ENCODE measurements at regions not wholly inside any gene's neighbourhood (a gene's known extent, or its start where the extent isn't known, plus 50 kb on each side); places are given as distances from the start of the nearest gene placed in this dataset.
"Not testable (repeated sequence)": the region's sequence is repeated elsewhere in the genome, so short reads cannot be mapped to it uniquely, and the experiment has no call there.

DNA sequence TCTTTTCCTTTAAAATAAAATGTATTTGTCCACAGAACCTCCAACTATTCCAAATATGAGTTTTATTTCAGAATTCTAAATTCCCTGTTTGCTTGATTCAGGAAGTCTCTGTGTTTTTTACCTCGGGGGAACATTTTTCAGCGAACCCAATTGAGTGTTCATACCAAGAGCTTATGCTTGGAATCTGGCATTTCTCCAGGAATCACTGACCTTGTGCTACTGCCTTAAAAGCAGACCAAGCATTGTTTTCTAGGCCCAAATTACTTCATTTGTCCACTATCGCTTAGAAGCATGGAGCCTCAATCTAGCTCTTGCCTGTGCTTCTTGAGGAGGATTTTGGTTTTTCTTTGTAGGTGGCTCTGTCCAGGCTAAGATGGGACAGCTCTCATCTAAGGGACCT lies 59.4 kb downstream of the EBLN1 start:
- DNase-seq = no peak

DNA sequence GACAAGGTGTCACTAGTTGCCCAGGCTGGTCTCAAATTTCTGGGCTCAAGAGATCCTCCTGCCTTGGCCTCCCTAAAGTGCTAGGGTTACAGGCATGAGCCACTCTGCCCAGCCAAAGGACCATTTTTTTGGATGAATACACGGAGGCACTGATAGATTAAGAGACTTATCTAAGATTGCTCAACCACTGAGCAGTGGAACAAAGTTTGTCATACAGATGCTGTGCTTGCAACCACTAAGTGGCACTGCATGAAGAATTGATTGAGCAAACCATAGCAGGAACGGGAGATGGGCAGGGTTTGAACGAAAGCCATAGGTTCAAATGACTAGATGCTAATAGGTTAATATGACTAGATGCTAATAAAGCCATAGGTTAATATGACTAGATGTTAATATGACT lies 61.1 kb downstream of the EBLN1 start:
- no peak for DNase-seq

DNA sequence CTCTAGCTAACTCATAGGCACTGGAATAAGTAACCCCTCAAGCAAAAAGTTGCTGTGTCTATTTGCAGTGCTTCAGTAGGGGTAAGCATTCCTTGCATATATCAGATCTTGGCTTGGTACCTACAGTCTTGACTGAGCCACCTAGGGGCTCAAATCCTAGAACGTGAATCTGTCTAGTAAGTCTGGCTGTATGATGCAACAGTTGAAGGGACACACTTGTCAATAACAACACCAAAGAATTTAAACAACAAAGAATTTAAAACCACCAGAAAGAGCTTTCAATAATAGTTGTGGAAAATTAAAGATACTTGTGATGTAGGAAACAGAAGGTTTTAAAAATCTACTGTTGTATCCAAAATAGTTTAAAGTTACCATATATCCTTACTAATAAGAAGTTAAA lies 65.4 kb downstream of the EBLN1 start:
- DNase-seq = no peak

DNA sequence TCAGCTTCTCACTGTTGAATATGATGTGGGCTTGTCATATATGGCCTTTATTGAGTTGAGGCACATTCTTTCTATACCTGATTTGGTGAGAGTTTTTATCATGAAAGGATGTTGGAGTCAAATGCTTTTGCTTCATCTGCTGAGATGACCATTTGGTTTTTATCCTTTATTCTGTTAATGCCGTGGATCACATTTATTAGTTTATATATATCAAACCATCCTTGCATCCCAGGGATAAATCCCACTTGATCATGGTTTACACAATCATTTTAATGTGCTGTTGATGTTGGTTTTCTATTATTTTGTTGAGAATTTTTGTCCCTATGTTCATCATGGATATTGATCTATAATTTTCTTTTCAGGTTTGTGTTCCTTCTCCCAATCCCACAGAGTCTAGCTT lies 67.0 kb downstream of the EBLN1 start:
- no peak for DNase-seq

DNA sequence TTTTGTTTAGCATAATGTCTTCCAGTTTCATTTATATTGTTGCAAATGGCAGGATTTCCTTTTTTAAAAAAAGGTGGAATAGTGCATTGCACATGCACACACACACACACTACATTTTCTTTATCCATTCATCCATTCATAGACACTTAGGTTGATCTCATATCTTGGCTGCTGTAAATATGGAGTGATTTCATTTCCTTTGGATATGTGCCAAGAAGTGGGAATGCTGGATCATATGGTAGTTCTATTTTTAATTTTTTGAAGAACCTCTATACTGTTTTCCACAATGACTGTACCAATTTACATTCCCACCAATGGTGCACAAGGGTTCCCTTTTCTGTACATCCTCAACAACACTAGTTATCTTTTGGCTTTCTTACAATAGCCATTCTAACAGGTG lies 68.9 kb downstream of the EBLN1 start:
- DNase-seq = peak; percentile 38

DNA sequence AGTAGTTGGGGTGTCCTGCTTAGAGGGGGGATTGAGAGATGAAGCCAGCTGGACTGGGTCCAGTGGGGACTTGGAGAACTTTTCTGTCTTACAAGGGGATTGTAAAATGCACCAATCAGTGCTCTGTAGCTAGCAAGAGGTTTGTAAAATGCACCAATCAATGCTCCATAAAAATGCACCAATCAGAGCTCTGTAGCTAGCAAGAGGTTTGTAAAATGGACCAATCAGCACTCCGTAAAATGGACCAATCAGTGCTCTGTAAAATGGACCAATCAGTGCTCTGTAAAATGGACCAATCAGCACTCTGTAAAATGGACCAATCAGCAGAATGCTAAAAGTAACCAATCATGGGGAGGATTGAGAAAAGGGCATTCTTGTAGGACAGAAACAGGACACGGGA lies 71.9 kb downstream of the EBLN1 start:
- DNase-seq = not testable (repeated sequence)

DNA sequence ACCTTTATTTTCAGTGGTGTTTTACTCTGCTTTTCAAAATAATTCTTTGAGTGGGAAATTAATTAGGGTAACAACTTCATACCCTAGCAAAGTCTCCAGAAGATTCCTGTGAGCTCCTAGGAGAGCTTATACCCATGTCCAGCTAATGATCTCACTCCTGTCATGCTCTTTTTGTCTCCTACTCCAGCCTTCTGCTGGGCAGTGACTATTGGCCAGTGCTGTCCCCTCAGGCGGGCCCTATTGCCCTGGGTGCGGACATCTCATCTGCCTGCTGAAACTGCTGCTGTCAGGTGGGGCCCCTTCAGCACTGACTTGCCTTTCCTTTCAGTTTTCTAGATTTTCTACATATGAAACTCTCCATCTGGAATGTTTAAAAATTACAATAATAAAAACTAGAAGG lies 80.3 kb downstream of the EBLN1 start:
- DNase-seq = no peak

DNA sequence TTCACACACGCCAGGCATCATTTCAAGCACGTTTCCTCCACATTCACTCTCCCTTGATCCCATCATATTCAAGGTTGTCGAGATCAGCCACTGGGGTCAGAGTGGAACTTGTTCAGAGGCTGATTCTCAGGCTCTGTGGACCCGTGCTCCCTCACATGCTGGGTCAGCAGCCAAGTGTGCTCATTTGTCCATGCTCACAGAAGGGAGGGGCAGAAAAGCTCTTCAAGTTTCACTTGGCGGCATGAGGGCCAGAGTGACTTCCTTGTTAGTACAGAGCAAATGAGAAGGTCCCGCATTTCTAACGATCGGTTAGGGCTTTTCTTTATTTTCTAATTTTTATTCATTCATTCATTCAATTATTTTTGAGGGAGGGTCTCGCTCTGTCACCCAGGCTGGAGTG lies 82.2 kb downstream of the EBLN1 start:
- DNase-seq = no peak

DNA sequence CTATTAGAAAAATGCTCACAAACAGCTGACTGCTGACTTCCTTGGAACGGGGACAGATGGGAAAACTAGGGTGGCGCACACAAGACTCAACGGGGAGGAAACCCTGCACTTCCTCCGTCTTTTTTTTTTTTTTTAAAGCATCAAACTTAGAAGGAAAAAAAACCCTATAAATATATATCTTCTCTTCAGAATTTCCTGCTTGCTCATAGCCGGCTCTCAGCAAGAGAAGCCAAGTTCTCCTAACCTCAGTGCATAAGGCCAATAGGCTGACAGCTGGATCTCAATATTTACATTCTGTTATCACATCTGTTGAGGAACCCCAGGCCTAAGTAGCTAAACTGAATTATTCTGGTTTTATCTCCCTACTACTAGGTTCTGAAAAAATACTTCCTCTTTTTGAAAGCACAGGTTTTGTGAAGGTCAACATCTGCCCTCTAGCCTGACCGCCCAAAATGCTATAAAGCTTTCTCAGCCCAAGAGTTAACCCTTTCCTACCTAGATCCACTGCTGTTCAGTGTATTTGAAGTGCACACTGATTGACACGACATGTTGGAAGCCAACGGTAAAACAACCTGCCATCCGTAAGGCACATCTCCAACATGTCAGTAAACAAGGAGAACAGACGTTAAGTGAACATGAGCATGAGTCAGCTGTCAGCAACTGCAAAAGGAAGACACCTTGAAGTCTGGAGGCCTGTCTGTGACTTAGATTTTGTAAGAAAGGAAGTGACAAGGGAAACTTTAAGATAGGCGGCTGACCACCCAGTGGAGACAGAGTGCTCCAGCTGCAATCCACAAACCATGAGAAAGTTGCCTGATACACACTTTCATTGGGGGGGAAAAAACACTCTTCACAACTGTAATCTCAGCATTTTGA lies 83.8 kb downstream of the EBLN1 start:
- peak; percentile 25 for DNase-seq

DNA sequence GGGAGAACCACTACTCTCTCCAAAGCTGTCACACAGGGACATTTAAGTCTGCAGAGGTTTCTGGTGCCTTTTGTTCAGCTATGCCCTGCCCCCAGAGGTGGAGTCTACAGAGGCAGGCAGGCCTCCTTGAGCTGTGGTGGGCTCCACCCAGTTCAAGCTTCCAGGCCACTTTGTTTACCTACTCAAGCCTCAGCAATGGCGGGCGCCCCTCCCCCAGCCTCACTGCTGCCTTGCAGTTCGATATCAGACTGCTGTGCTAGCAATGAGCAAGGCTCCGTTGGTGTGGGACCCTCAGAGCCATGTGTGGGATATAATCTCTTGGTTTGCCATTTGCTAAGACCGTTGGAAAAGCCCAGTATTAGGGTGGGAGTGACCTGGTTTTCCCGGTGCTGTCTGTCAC lies 87.0 kb downstream of the EBLN1 start:
- not testable (repeated sequence) for DNase-seq

DNA sequence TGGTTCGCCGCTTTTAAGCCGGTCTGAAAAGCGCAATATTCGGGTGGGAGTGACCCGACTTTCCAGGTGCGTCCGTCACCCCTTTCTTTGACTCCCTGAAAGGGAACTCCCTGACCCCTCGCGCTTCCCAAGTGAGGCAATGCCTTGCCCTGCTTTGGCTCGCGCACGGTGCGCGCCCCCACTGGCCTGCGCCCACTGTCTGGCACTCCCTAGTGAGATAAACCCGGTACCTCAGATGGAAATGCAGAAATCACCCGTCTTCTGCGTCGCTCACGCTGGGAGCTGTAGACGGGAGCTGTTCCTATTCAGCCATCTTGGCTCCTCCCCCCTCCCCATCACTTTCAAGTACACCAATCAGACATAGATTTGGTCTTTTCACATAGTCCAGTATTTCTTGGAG lies 88.2 kb downstream of the EBLN1 start:
- not testable (repeated sequence) for DNase-seq

DNA sequence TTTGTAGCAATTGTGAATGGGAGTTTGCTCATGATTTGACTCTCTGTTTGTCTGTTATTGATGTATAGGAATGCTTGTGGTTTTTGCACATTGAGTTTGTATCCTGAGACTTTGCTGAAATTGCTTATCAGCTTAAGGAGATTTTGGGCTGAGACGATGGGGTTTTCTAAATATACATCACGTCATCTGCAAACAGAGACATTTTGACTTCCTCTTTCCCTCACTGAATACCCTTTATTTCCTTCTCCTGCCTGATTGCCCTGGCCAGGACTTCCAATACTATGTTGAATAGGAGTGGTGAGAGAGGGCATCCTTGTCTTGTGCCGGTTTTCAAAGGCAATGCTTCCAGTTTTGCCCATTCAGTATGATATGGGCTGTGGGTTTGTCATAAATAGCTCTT lies 96.6 kb downstream of the EBLN1 start:
- not testable (repeated sequence) for DNase-seq

DNA sequence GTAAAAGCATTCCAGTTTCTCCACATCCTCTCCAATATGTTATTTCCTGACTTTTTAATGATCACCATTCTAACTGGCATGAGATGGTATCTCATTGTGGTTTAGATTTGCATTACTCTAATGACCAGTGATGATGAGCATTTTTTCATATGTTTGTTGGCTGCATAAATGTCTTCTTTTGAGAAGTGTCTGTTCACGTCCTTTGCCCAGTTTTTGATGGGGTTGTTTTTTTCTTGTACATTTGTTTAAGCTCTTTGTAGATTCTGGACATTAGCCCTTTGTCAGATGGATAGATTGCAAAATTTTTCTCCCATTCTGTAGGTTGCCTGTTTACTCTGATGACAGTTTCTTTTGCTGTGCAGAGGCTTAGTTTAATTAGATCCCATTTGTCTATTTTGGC lies 97.7 kb downstream of the EBLN1 start:
- not testable (repeated sequence) for DNase-seq

DNA sequence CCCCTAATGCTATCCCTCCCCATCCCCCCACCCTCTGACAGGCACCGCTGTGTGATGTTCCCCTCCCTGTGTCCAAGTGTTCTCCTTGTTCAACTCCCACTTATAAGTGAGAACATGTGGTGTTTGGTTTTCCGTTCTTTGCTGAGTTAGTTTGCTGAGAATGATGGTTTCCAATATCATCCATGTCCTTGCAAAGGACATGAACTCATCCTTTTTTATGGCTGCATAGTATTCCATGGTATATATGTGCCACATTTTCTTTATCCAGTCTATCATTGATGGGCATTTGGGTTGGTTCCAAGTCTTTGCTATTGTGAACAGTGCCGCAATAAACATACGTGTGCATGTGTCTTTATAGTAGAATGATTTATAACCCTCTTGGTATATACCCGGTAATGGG lies 98.2 kb downstream of the EBLN1 start:
- not testable (repeated sequence) for DNase-seq

DNA sequence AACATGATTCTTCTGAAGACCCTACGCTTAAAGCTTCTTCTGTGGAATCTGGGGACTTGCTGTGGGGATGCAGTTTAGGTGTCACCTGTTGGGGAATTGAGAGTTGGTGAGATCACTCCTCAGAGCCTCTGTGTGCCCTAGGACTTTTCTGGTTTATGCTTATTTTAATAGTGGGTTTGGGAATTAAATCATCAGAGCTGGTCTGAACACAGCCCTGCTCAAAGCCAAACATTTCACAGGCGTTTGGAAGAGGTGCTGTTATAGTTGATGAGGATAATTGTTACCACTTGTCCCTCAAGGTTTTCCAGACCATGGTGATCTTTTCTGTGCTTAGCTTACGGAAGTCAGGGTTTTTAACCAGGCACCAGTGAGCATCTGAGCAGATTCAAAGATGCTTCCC lies 106.1 kb downstream of the EBLN1 start:
- DNase-seq = no peak

DNA sequence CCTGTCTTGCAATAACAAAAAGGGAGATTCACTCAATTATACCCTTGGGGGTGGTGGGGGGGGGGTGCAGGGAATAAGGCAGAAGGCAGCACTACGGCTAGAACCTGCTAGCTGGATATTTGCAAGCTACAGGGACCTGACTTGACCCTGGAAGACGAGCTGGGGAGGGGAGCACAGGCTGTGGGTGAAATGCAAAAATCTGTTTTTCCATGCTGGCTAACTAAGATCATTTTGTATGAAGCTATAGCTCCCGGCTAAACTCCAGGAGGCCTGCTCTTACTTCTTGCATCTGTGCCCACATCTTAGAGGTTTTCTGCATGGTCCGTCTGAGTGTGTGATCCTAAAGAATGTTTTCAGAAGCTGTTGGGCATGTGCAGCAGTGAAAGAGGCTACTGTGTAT lies 106.6 kb downstream of the EBLN1 start:
- DNase-seq = no peak

DNA sequence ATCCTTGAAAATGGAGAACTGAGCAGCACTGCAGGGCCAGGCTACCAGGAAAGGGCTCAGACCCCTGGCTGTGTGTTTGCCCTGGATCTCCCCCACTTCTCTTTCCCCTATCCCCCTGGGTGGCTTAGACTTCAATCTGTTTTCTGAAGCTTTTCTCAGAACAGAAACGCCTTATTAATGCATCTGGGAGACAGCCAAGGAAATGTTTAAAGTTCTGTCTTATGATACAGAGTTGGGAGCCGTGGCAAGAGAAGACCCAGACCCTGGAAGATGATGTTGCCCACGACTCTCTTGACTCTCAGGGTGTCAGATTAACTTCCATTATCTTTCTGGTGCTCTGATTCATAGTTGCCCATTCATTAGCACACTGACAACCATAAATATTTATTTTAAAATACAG lies 107.1 kb downstream of the EBLN1 start:
- DNase-seq = no peak

DNA sequence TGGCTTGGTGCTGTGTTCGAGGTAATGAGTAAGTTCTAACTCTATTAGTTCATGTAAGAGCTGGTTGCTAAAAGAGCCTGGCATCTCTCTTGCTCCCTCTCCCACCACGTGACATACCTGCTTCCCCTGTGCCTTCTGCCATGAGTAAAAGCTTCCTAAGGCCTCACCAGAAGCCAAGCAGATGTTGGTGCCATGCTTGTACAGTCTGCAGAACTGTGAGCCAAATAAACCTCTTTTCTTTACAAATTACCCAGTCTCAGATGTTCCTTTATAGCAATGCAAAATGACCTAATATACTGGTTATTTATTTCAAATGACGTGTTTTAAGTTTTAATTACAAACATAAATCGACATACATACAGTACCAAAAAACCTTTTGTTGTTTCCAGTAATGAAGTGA lies 101.7 kb upstream of the DNAJC1 start:
- no peak for DNase-seq

DNA sequence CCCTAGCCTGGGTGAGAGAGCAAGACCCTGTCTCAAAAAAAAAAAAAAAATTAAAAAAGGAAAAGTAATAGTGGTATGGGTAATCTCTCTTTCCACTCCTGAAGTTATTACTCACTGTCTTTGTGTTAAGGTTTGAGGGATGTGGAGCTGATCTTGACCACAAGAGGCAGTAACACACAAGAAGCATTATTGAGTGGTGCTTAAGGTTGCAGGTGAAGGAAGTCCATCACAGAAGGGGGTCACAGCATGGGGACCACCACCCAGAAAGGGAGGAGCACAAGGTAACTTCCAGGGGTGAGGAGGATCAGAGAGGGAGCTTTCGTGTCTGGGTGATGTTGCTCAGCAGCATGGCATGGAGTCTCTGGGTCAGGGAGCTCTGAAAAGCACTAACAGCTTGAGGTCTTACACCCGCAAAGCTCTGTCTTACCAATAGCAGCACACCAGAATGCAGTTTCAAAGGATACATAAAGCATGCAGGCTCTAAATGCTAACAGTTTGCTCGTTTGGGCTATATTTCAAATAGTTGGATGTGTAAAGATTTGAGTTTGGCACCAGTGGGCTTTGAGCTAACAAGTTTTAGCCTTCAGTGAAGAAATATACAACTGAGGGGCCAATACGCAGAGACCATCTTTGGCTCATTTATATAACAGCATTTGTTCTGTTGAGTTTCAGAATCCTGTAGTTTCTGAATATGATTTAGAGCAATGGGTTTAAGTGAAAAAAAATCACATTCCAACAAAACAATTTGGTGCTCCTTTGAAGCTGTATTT lies 100.4 kb upstream of the DNAJC1 start:
- no peak for DNase-seq

DNA sequence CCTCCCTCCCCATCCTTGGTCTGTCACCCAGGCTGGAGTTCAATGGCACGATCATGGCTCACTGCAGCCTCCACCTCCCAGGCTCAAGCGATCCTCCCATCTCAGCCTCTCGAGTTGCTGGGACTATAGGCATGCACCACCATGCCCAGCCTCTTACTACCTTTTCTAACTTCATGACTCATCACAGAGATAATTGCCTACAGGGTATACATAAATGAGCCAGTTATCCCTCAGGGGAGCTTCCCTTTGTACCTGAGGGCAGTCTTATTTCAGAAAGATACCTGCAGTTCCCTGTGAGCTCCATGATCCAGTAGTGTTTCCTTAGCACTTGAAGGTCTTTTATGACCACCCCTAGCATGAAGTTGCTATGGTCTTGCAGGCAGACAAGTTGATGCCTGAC lies 94.2 kb upstream of the DNAJC1 start:
- DNase-seq = no peak

DNA sequence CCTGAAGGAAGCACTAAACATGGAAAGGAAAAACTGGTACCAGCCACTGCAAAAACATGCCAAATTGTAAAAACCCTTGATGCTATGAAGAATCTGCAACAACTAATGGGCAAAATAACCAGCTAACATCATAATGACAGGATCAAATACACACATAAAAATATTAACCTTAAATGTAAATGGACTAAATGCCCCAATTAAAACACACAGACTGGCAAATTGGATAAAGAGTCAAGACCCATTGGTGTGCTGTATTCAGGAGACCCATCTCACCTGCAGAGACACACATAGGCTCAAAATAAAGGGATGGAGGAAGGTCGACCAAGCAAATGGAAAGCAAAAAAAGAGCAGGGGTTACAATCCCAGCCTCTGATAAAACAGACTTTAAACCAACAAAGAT lies 87.7 kb upstream of the DNAJC1 start:
- DNase-seq = not testable (repeated sequence)

DNA sequence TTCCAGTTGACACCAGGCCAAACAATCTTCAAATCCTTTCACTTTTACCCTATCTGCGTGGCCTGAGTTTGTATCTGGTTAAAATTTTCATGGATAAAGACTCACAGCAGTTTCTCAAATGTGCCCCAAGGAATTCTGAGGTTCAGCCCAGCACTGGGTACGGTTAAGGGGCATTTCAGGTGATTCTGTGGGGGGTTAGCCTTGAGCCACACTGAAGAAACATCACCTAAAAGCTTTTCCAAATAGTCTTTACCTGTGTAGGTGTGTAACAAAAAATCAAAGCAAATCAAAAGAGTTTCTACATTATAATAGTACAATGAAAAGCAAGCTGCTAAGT lies 83.8 kb upstream of the DNAJC1 start:
- DNase-seq = no peak

DNA sequence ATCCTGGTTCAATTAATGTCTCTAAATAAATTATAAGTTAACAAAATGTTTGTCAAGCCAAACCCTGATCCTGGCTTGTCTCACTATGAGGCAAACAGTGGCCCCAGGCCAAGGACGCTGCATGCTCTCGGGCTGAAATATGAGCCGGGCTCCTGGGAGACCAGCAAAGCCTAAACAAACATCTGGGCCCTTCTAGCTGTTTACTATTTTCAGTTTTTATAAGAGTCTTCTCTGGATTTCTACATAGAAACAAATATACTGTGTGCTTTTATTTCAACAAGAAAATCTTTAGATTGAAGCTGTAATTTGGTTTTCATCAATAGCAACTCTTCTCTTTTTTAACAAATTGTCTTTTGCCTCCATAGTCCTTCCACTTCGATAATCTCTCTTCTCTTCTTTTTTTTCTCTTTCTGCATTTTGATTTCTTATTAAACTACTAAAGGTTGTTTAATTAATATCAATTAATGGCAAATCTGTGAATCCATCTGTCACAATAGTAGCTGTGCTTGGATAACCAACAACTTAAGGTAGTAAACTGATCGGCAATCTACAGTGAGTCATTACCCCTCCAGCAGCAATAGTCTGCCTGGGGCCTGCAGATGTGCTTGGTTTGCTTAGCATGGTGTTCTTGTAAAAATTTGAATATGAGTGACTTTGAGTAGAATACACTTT lies 83.3 kb upstream of the DNAJC1 start:
- peak; percentile 90 for DNase-seq
